Left lung (tissue), 4 donors: ENCODE measurements at regions not wholly inside any gene's neighbourhood (a gene's known extent, or its start where the extent isn't known, plus 50 kb on each side); places are given as distances from the start of the nearest gene placed in this dataset.

ENCODE experiments used
- ATAC-seq: fragments of 200-7000 bp; cut with Tn5 transposase; one replicate; pipeline ENCODE4 v1.9.1; 2020; ENCODE audit warnings: moderate library complexity
- DNase-seq, 4 donors: peaks; one replicate each; pipeline ENCODE4 v3.0.0-alpha.2; 2013 to 2020
- H3K27ac ChIP-seq, 2 donors: fragments of 200-600 bp; sonication (generic) in 1 of 2; one replicate each; pipeline versions ENCODE4 v1.5.0 to v1.8.0; 2020 to 2021
- H3K27me3 ChIP-seq, 2 donors: fragments of 200-600 bp; sonication (generic) in 1 of 2; one replicate each; pipeline versions ENCODE4 v1.5.0 to v1.8.0; 2020 to 2021
- H3K36me3 ChIP-seq, 2 donors: fragments of 200-600 bp; sonication (generic) in 1 of 2; one replicate each; pipeline versions ENCODE4 v1.5.0 to v1.8.0; 2020 to 2021
- H3K4me1 ChIP-seq, 2 donors: fragments of 200-600 bp; one replicate each; pipeline ENCODE4 v1.8.0; 2021
- H3K4me3 ChIP-seq, 2 donors: fragments of 200-600 bp; sonication (generic) in 1 of 2; one replicate each; pipeline versions ENCODE4 v1.5.0 to v1.8.0; 2020 to 2021; ENCODE audit warnings: mild to moderate bottlenecking in 1 of 2
- H3K9me3 ChIP-seq, 2 donors: fragments of 200-600 bp; sonication (generic) in 1 of 2; one replicate each; pipeline versions ENCODE4 v1.5.0 to v1.8.0; 2020 to 2021
- intact Hi-C, 2 donors: fragments of 100-400 bp; cut with DNase I; formaldehyde crosslinking; loops; one replicate each; pipeline versions ENCODE4 v1.11.2 to v1.14.2; 2022
- TF ChIP-seq, protein P1 (sequence below), 2 donors: fragments of 200-600 bp; sonication (generic) in 1 of 2; IDR thresholded peaks; one replicate each; pipeline versions ENCODE4 v1.5.0 to v1.8.0; 2021; ENCODE audit warnings: antibody characterized with exemption in 2 of 2
- donor health status: DM: no; HTN: yes; CAD: no.
- donor health status: DM: no; HTN: no; CAD: no.

DNA sequence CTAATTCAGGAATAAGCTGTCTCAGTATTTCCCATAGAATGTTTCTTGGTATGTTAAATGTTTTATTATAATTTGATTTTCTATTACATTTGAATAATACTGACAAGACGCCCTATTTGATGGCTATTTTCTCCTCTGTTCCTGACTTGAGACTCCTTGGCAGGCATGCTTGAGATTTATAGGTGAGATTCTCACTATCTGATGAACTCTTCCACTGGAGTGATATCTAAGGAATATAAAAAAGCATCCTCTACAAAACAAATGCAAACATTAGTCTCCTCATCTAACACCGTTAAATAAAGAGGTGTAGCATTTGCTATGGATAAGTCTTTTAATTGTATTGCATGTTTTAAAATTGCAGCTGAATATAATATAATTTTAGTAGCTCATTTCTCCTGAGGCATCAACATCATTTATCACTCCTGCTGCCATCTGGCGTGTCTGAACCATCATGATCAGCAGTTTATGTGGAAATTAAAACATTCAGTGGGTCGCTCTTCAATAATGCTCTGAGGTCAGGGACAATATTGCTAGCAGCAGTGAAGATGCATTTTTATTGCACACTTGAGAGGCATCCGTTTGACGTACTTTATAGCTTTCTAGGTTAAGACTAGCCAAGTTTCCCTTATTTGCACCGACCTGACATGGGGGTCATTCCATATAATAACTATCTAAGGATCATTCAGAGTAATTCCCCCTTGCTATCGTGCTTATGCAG, 210.4 kb upstream of the GALNTL6 start:
- ATAC-seq (no peak), DNase-seq (no peak)
- no peaks in the 10 kb centered on the region for H3K9me3 ChIP-seq
- no peak overlapping the region for H3K27ac ChIP-seq
- H3K27me3 ChIP-seq: no peaks in the 10 kb centered on the region
- no peaks in the 10 kb centered on the region for H3K36me3 ChIP-seq
- no peak overlapping the region for H3K4me3 ChIP-seq
- intact Hi-C loops: no loop called here
- H3K4me1 ChIP-seq: no peaks in the 10 kb centered on the region
- TF ChIP-seq, protein P1, sequence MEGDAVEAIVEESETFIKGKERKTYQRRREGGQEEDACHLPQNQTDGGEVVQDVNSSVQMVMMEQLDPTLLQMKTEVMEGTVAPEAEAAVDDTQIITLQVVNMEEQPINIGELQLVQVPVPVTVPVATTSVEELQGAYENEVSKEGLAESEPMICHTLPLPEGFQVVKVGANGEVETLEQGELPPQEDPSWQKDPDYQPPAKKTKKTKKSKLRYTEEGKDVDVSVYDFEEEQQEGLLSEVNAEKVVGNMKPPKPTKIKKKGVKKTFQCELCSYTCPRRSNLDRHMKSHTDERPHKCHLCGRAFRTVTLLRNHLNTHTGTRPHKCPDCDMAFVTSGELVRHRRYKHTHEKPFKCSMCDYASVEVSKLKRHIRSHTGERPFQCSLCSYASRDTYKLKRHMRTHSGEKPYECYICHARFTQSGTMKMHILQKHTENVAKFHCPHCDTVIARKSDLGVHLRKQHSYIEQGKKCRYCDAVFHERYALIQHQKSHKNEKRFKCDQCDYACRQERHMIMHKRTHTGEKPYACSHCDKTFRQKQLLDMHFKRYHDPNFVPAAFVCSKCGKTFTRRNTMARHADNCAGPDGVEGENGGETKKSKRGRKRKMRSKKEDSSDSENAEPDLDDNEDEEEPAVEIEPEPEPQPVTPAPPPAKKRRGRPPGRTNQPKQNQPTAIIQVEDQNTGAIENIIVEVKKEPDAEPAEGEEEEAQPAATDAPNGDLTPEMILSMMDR (IDR thresholded peaks at IDR 0.05): no peak

- DNase-seq: no peak
These were observed 212.1 kb upstream of the GALNTL6 start for GRCh38 chr4:171601091-171601490.

DNA sequence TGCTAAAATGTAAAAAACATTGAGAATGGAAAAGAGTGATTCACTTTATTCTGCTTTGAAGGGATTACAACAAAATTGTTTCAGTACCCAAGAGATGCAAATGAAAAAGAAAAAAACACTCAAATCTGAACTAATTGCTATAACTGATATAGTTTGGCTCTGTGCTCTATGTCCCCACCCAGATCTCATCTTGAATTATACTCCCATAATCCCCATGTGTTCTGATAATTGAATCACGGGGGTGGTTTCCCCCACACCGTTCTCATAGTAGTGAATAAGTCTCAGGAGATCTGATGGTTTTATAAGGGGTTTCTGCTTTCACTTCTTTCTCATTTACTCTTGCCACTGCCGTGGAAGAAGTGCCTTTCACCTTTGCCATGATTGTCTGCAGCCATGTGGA, 213.6 kb upstream of the GALNTL6 start:
- Histone ChIP-seq H3K9me3 (no peaks in the 10 kb centered on the region), H3K27me3 (no peaks in the 10 kb centered on the region), H3K27ac (no peak overlapping the region), H3K36me3 (no peaks in the 10 kb centered on the region), H3K4me1 (no peaks in the 10 kb centered on the region), H3K4me3 (no peak overlapping the region)
- ATAC-seq: no peak
- intact Hi-C loops: no loop called here
- TF ChIP-seq, protein P1 (IDR thresholded peaks at IDR 0.05): no peak
- no peak for DNase-seq

More at GRCh38 chr4:171601091-171601490, 212.1 kb upstream of the GALNTL6 start:
- Histone ChIP-seq H3K36me3 (no peaks in the 10 kb centered on the region), H3K27ac (no peak overlapping the region), H3K4me1 (no peaks in the 10 kb centered on the region), H3K4me3 (no peak overlapping the region), H3K9me3 (no peaks in the 10 kb centered on the region), H3K27me3 (no peaks in the 10 kb centered on the region)
- TF ChIP-seq, protein P1 (IDR thresholded peaks at IDR 0.05): no peak
- intact Hi-C loops: no loop called here
- no peak for ATAC-seq

GRCh38 chr4:171594293-171594692, 218.9 kb upstream of the GALNTL6 start:
- no peaks in the 10 kb centered on the region for H3K9me3 ChIP-seq
- no peaks in the 10 kb centered on the region for H3K36me3 ChIP-seq
- intact Hi-C loops: no loop called here
- TF ChIP-seq, protein P1 (IDR thresholded peaks at IDR 0.05): no peak
- no peak for DNase-seq
- H3K4me3 ChIP-seq: no peak overlapping the region
- H3K27ac ChIP-seq: no peak overlapping the region
- ATAC-seq: no peak
- no peaks in the 10 kb centered on the region for H3K4me1 ChIP-seq
- no peaks in the 10 kb centered on the region for H3K27me3 ChIP-seq

GRCh38 chr4:171590716-171591115, 222.5 kb upstream of the GALNTL6 start:
- intact Hi-C loops: no loop called here
- no peak for DNase-seq
- Histone ChIP-seq H3K4me3 (no peak overlapping the region), H3K36me3 (no peaks in the 10 kb centered on the region), H3K4me1 (no peaks in the 10 kb centered on the region), H3K27ac (no peak overlapping the region), H3K9me3 (no peaks in the 10 kb centered on the region), H3K27me3 (no peaks in the 10 kb centered on the region)
- TF ChIP-seq, protein P1 (IDR thresholded peaks at IDR 0.05): no peak
- ATAC-seq: no peak
